ENCODE measurements at regions not wholly inside any gene's neighbourhood (a gene's known extent, or its start where the extent isn't known, plus 50 kb on each side); places are given as distances from the start of the nearest gene placed in this dataset.

- Histone ChIP-seq H3K9me3 (ENCODE audit: control insufficient read depth in 2 of 3, low read length in 3 of 3) (no peaks in the 10 kb centered on the region), H3K36me3 (ENCODE audit: control insufficient read depth in 2 of 3, insufficient read depth in 3 of 3, low read length in 3 of 3) (no peaks in the 10 kb centered on the region), H3K27me3 (ENCODE audit: control insufficient read depth in 2 of 2, insufficient read depth in 2 of 2, low read length in 2 of 2) (no peaks in the 10 kb centered on the region), H3K27ac (ENCODE audit: low read depth, low read length) (no peak overlapping the region), H3K4me1 (ENCODE audit: control insufficient read depth in 2 of 2, insufficient read depth in 2 of 2, low read length in 2 of 2) (no peaks in the 10 kb centered on the region), H3K4me3 (ENCODE audit: low read length) (no peak overlapping the region)
- Mint-ChIP-seq H3K27ac (no peak overlapping the region), H3K9me3 (peaks cover 0 to 2% (median 0%) of the 10 kb centered on the region in 11 donors), H3K27me3 (peaks cover 3 to 14% (median 8%) of the 10 kb centered on the region in 5 donors), H3K4me1 (peaks cover 0 to 9% (median 0%) of the 10 kb centered on the region in 7 donors), H3K36me3 (peaks cover 0 to 2% (median 0%) of the 10 kb centered on the region in 5 donors), H3K4me3 (no peak overlapping the region)
- CTCF ChIA-PET, result no interaction called here
- POLR2A ChIA-PET, result no interaction called here
- intact Hi-C loops (cut with micrococcal nuclease), result no loop called here
- DNase-seq (no peak), ATAC-seq (peak; percentile 86)
Observed at GRCh38 chr6:146892613-146893401, 294.0 kb downstream of the ADGB start.

GRCh38 chr6:146893690-146894089 lies 294.9 kb downstream of the ADGB start:
- intact Hi-C loops (cut with micrococcal nuclease), result no loop called here
- ChIA-PET CTCF (no interaction called here), POLR2A (no interaction called here)
- no peaks in the 10 kb centered on the region for H3K9me3 ChIP-seq (ENCODE audit: control insufficient read depth in 2 of 3, low read length in 3 of 3)
- Mint-ChIP-seq H3K27me3 (peaks cover 3 to 17% (median 8%) of the 10 kb centered on the region in 5 donors), H3K4me1 (peaks cover 0 to 9% (median 0%) of the 10 kb centered on the region in 7 donors), H3K9me3 (peaks cover 0 to 2% (median 0%) of the 10 kb centered on the region in 11 donors), H3K36me3 (peaks cover 0 to 3% (median 0%) of the 10 kb centered on the region in 5 donors), H3K4me3 (no peak overlapping the region), H3K27ac (no peak overlapping the region)
- H3K4me3 ChIP-seq (ENCODE audit: low read length), result no peak overlapping the region
- ATAC-seq (no peak), DNase-seq (no peak)
- no peaks in the 10 kb centered on the region for H3K4me1 ChIP-seq (ENCODE audit: control insufficient read depth in 2 of 2, insufficient read depth in 2 of 2, low read length in 2 of 2)
- H3K27ac ChIP-seq (ENCODE audit: low read depth, low read length), result no peak overlapping the region
- no peaks in the 10 kb centered on the region for H3K27me3 ChIP-seq (ENCODE audit: control insufficient read depth in 2 of 2, insufficient read depth in 2 of 2, low read length in 2 of 2)
- H3K36me3 ChIP-seq (ENCODE audit: control insufficient read depth in 2 of 3, insufficient read depth in 3 of 3, low read length in 3 of 3), result no peaks in the 10 kb centered on the region

- peaks cover 0 to 1% (median 0%) of the 10 kb centered on the region in 5 donors for H3K36me3 Mint-ChIP-seq
- intact Hi-C loops (cut with micrococcal nuclease), result no loop called here
- DNase-seq (no peak), ATAC-seq (no peak)
- Histone ChIP-seq H3K9me3 (ENCODE audit: control insufficient read depth in 2 of 3, low read length in 3 of 3) (no peaks in the 10 kb centered on the region), H3K27me3 (ENCODE audit: control insufficient read depth in 2 of 2, insufficient read depth in 2 of 2, low read length in 2 of 2) (no peaks in the 10 kb centered on the region), H3K36me3 (ENCODE audit: control insufficient read depth in 2 of 3, insufficient read depth in 3 of 3, low read length in 3 of 3) (no peaks in the 10 kb centered on the region), H3K4me1 (ENCODE audit: control insufficient read depth in 2 of 2, insufficient read depth in 2 of 2, low read length in 2 of 2) (no peaks in the 10 kb centered on the region), H3K27ac (ENCODE audit: low read depth, low read length) (no peak overlapping the region), H3K4me3 (ENCODE audit: low read length) (no peak overlapping the region)
- H3K4me3 Mint-ChIP-seq, result no peak overlapping the region
- peaks cover 3 to 17% (median 8%) of the 10 kb centered on the region in 5 donors for H3K27me3 Mint-ChIP-seq
- H3K9me3 Mint-ChIP-seq, result peaks cover 0 to 2% (median 0%) of the 10 kb centered on the region in 11 donors
- POLR2A ChIA-PET, result no interaction called here
- CTCF ChIA-PET, result no interaction called here
- H3K27ac Mint-ChIP-seq, result no peak overlapping the region
- peaks cover 0 to 9% (median 0%) of the 10 kb centered on the region in 7 donors for H3K4me1 Mint-ChIP-seq
Observed at GRCh38 chr6:146894624-146895023, 295.9 kb downstream of the ADGB start.

- Mint-ChIP-seq H3K4me1 (peaks cover 0 to 9% (median 0%) of the 10 kb centered on the region in 7 donors), H3K27ac (no peak overlapping the region)
- peak overlapping the region; percentile 18 for H3K27ac ChIP-seq (ENCODE audit: low read depth, low read length)
Observed at GRCh38 chr6:146895101-146895771, 296.5 kb downstream of the ADGB start.

GRCh38 chr6:146895772-146896061 lies 296.9 kb downstream of the ADGB start:
- H3K27ac Mint-ChIP-seq, result no peak overlapping the region
- Histone ChIP-seq H3K4me1 (ENCODE audit: control insufficient read depth in 2 of 2, insufficient read depth in 2 of 2, low read length in 2 of 2) (no peaks in the 10 kb centered on the region), H3K9me3 (ENCODE audit: control insufficient read depth in 2 of 3, low read length in 3 of 3) (no peaks in the 10 kb centered on the region), H3K27ac (ENCODE audit: low read depth, low read length) (peak overlapping the region; percentile 18), H3K4me3 (ENCODE audit: low read length) (no peak overlapping the region), H3K36me3 (ENCODE audit: control insufficient read depth in 2 of 3, insufficient read depth in 3 of 3, low read length in 3 of 3) (no peaks in the 10 kb centered on the region), H3K27me3 (ENCODE audit: control insufficient read depth in 2 of 2, insufficient read depth in 2 of 2, low read length in 2 of 2) (no peaks in the 10 kb centered on the region)
- ChIA-PET CTCF (no interaction called here), POLR2A (no interaction called here)
- intact Hi-C loops (cut with micrococcal nuclease), result no loop called here
- peaks cover 0 to 2% (median 0%) of the 10 kb centered on the region in 11 donors for H3K9me3 Mint-ChIP-seq
- H3K36me3 Mint-ChIP-seq, result peaks cover 0 to 1% (median 0%) of the 10 kb centered on the region in 5 donors
- no peak for DNase-seq
- peaks cover 3 to 17% (median 8%) of the 10 kb centered on the region in 5 donors for H3K27me3 Mint-ChIP-seq
- no peak for ATAC-seq
- peaks cover 0 to 9% (median 0%) of the 10 kb centered on the region in 7 donors for H3K4me1 Mint-ChIP-seq
- H3K4me3 Mint-ChIP-seq, result no peak overlapping the region

More at GRCh38 chr6:146895101-146895771, 296.5 kb downstream of the ADGB start:
- DNase-seq (no peak), ATAC-seq (no peak)
- Histone ChIP-seq H3K9me3 (ENCODE audit: control insufficient read depth in 2 of 3, low read length in 3 of 3) (no peaks in the 10 kb centered on the region), H3K4me1 (ENCODE audit: control insufficient read depth in 2 of 2, insufficient read depth in 2 of 2, low read length in 2 of 2) (no peaks in the 10 kb centered on the region), H3K27me3 (ENCODE audit: control insufficient read depth in 2 of 2, insufficient read depth in 2 of 2, low read length in 2 of 2) (no peaks in the 10 kb centered on the region), H3K4me3 (ENCODE audit: low read length) (no peak overlapping the region), H3K36me3 (ENCODE audit: control insufficient read depth in 2 of 3, insufficient read depth in 3 of 3, low read length in 3 of 3) (no peaks in the 10 kb centered on the region)
- ChIA-PET POLR2A (no interaction called here), CTCF (no interaction called here)
- peaks cover 0 to 2% (median 0%) of the 10 kb centered on the region in 11 donors for H3K9me3 Mint-ChIP-seq
- H3K27me3 Mint-ChIP-seq, result peaks cover 3 to 17% (median 8%) of the 10 kb centered on the region in 5 donors
- no peak overlapping the region for H3K4me3 Mint-ChIP-seq
- intact Hi-C loops (cut with micrococcal nuclease), result no loop called here
- H3K36me3 Mint-ChIP-seq, result peaks cover 0 to 1% (median 0%) of the 10 kb centered on the region in 5 donors

GRCh38 chr6:146896062-146896813 lies 297.5 kb downstream of the ADGB start:
- CTCF ChIA-PET, result interaction anchor here (0.6 kb wide), 1 partner anchor 743 kb away, joined by 3 read pairs; no protein-coding TSS in a partner anchor
- no peaks in the 10 kb centered on the region for H3K27me3 ChIP-seq (ENCODE audit: control insufficient read depth in 2 of 2, insufficient read depth in 2 of 2, low read length in 2 of 2)
- H3K36me3 ChIP-seq (ENCODE audit: control insufficient read depth in 2 of 3, insufficient read depth in 3 of 3, low read length in 3 of 3), result no peaks in the 10 kb centered on the region
- DNase-seq, result no peak
- Mint-ChIP-seq H3K27ac (no peak overlapping the region), H3K9me3 (peaks cover 0 to 2% (median 0%) of the 10 kb centered on the region in 11 donors), H3K4me3 (no peak overlapping the region), H3K36me3 (peaks cover 0 to 1% (median 0%) of the 10 kb centered on the region in 5 donors), H3K27me3 (peaks cover 3 to 17% (median 8%) of the 10 kb centered on the region in 5 donors), H3K4me1 (peaks cover 0 to 9% (median 0%) of the 10 kb centered on the region in 7 donors)
- no peak overlapping the region for H3K4me3 ChIP-seq (ENCODE audit: low read length)
- H3K27ac ChIP-seq (ENCODE audit: low read depth, low read length), result peak overlapping the region; percentile 18
- ATAC-seq, result no peak
- intact Hi-C loops (cut with micrococcal nuclease), result no loop called here
- POLR2A ChIA-PET, result interaction anchor here (0.7 kb wide), 1 partner anchor 12 kb away, joined by 4 read pairs; no protein-coding TSS in a partner anchor
- H3K9me3 ChIP-seq (ENCODE audit: control insufficient read depth in 2 of 3, low read length in 3 of 3), result no peaks in the 10 kb centered on the region
- H3K4me1 ChIP-seq (ENCODE audit: control insufficient read depth in 2 of 2, insufficient read depth in 2 of 2, low read length in 2 of 2), result no peaks in the 10 kb centered on the region
